H1 (cell line): ENCODE measurements at regions not wholly inside any gene's neighbourhood (a gene's known extent, or its start where the extent isn't known, plus 50 kb on each side); places are given as distances from the start of the nearest gene placed in this dataset.

Experiments
- CTCF ChIA-PET: fragments of 300-600 bp; sonication (Branson Sonifier 250); formaldehyde crosslinking; loops from one replicate; lab custom pipeline; 2021; ENCODE audit not compliant: partially characterized antibody; lab: Charles Lee
- POLR2A ChIA-PET: fragments of 300-600 bp; sonication (Branson Sonifier 250); formaldehyde crosslinking; loops from one replicate; lab custom pipeline; 2021; ENCODE audit warnings: inconsistent platforms; ENCODE audit not compliant: partially characterized antibody; lab: Charles Lee
- DNase-seq, 2 experiments: peaks; one replicate each; pipeline versions ENCODE4 v3.0.0 to v3.0.0-alpha.2; 2010 to 2022; ENCODE audit warnings: low spot score in 2 of 2, low read depth in 1 of 2, mixed read lengths in 1 of 2
- FAIRE-seq: peaks from 2 replicates; lab custom pipeline; 2011; peaks lifted over from hg19 to GRCh38; lab: Jason Lieb, UNC
- H2AFZ ChIP-seq: 2 replicates; pipeline ENCODE4 v1.8.1; 2012; ENCODE audit warnings: low read length, inconsistent platforms
- H2AK5ac ChIP-seq: 2 replicates; pipeline ENCODE4 v1.6.1; 2013; ENCODE audit warnings: low read depth, low read length
- H2BK120ac ChIP-seq: replicated peaks from 2 replicates; pipeline ENCODE3; 2013; ENCODE audit warnings: low read depth, low read length, inconsistent platforms
- H2BK12ac ChIP-seq: 2 replicates; pipeline ENCODE4 v1.6.1; 2013; ENCODE audit warnings: low read depth, low read length
- H2BK15ac ChIP-seq: 2 replicates; pipeline ENCODE4 v1.6.1; 2013; ENCODE audit warnings: low read length
- H2BK20ac ChIP-seq: 2 replicates; pipeline ENCODE4 v1.6.1; 2013; ENCODE audit warnings: low read length
- H2BK5ac ChIP-seq: 2 replicates; pipeline ENCODE4 v1.6.1; 2013; ENCODE audit warnings: low read depth, low read length
- H3K14ac ChIP-seq: 2 replicates; pipeline ENCODE4 v1.6.1; 2013; ENCODE audit warnings: inconsistent platforms; ENCODE audit not compliant: insufficient read length
- H3K18ac ChIP-seq: 2 replicates; pipeline ENCODE4 v1.6.1; 2013; ENCODE audit warnings: low read length; ENCODE audit errors: extremely low read depth
- H3K23ac ChIP-seq: 2 replicates; pipeline ENCODE4 v1.6.1; 2013; ENCODE audit warnings: inconsistent platforms; ENCODE audit not compliant: insufficient read length
- H3K23me2 ChIP-seq: 2 replicates; pipeline ENCODE4 v1.6.1; 2013; ENCODE audit warnings: low read depth, low read length
- H3K27ac ChIP-seq: 2 replicates; pipeline ENCODE4 v1.6.1; 2011; ENCODE audit warnings: low read depth, low read length, inconsistent platforms
- H3K27me3 ChIP-seq, 4 experiments: replicated peaks in 1 of 4; 1 replicate in 1 of 4; 2 replicates in 3 of 4; pipeline versions ENCODE4 v1.6.1 to v1.8.1; 2011 to 2013; ENCODE audit warnings: low read length in 3 of 4, mild to moderate bottlenecking in 3 of 4, inconsistent platforms in 2 of 4, mixed read lengths in 2 of 4, moderate library complexity in 1 of 4; ENCODE audit not compliant: control insufficient read depth in 3 of 4, insufficient read depth in 3 of 4; ENCODE audit errors: extremely low read depth in 1 of 4
- H3K36me3 ChIP-seq, 4 experiments: 2 replicates each; pipeline versions ENCODE4 v1.6.1 to v1.8.1; 2011 to 2013; ENCODE audit warnings: mild to moderate bottlenecking in 4 of 4, low read length in 3 of 4, moderate library complexity in 2 of 4, control low read depth in 1 of 4, inconsistent platforms in 1 of 4; ENCODE audit not compliant: insufficient read depth in 4 of 4, control insufficient read depth in 2 of 4
- H3K4ac ChIP-seq: replicated peaks from 2 replicates; pipeline ENCODE3; 2013; ENCODE audit warnings: low read length, low read depth, mixed read lengths, inconsistent platforms; ENCODE audit not compliant: insufficient read length
- H3K4me1 ChIP-seq, 4 experiments: replicated peaks in 1 of 4; 1 replicate in 1 of 4; 2 replicates in 3 of 4; pipeline versions ENCODE4 v1.6.1 to v1.8.1; 2011 to 2013; ENCODE audit warnings: low read length in 3 of 4, inconsistent platforms in 2 of 4, mixed read lengths in 1 of 4; ENCODE audit not compliant: insufficient read depth in 4 of 4, control insufficient read depth in 3 of 4
- H3K4me2 ChIP-seq, 2 experiments: 2 replicates each; pipeline versions ENCODE4 v1.6.1 to v1.8.1; 2011 to 2013; ENCODE audit warnings: low read depth in 2 of 2, low read length in 2 of 2, control low read depth in 1 of 2, inconsistent platforms in 1 of 2, mild to moderate bottlenecking in 1 of 2; ENCODE audit not compliant: insufficient read depth in 1 of 2
- H3K4me3 ChIP-seq, 4 experiments: fragments of 200-600, 300-600 bp in 1 of 4; sonication (generic), shearing (Covaris generic), sonication (Bioruptor Twin) in 1 of 4; 2 replicates each; pipeline versions ENCODE4 v1.5.1 to v1.8.1; 2011 to 2016; ENCODE audit warnings: low read length in 4 of 4, low read depth in 3 of 4, control low read depth in 2 of 4, inconsistent platforms in 2 of 4, mild to moderate bottlenecking in 2 of 4, mixed read lengths in 1 of 4, moderate library complexity in 1 of 4; ENCODE audit not compliant: insufficient read depth in 2 of 4; ENCODE audit errors: extremely low read depth in 1 of 4
- H3K56ac ChIP-seq: replicated peaks from 2 replicates; pipeline ENCODE3; 2013; ENCODE audit warnings: low read depth, mild to moderate bottlenecking, mixed read lengths, low read length, inconsistent platforms; ENCODE audit not compliant: insufficient read length
- H3K79me1 ChIP-seq: 2 replicates; pipeline ENCODE4 v1.6.1; 2013; ENCODE audit warnings: low read depth, low read length, control low read depth
- H3K79me2 ChIP-seq, 2 experiments: 2 replicates each; pipeline versions ENCODE4 v1.6.1 to v1.8.1; 2012 to 2013; ENCODE audit warnings: low read length in 2 of 2, mild to moderate bottlenecking in 2 of 2, inconsistent platforms in 1 of 2; ENCODE audit not compliant: insufficient read depth in 2 of 2, control insufficient read depth in 1 of 2
- H3K9ac ChIP-seq, 4 experiments: replicated peaks in 1 of 4; 1 replicate in 1 of 4; 2 replicates in 3 of 4; pipeline versions ENCODE4 v1.6.1 to v1.8.1; 2011 to 2013; ENCODE audit warnings: low read depth in 3 of 4, low read length in 3 of 4, control low read depth in 2 of 4, mild to moderate bottlenecking in 2 of 4, moderate library complexity in 2 of 4, inconsistent platforms in 1 of 4; ENCODE audit errors: extremely low read depth in 1 of 4
- H3K9me3 ChIP-seq, 2 experiments: 2 replicates each; pipeline versions ENCODE4 v1.6.1 to v1.8.1; 2012 to 2013; ENCODE audit warnings: mild to moderate bottlenecking in 2 of 2, moderate library complexity in 2 of 2, control low read depth in 1 of 2, inconsistent platforms in 1 of 2, low read depth in 1 of 2, low read length in 1 of 2, mixed read lengths in 1 of 2; ENCODE audit not compliant: insufficient read depth in 2 of 2
- H4K20me1 ChIP-seq, 2 experiments: replicated peaks in 1 of 2; 2 replicates each; pipeline versions ENCODE3 to v1.8.1; 2011 to 2013; ENCODE audit warnings: inconsistent platforms in 2 of 2, low read length in 2 of 2, mild to moderate bottlenecking in 1 of 2; ENCODE audit not compliant: insufficient read depth in 2 of 2, control insufficient read depth in 1 of 2
- H4K5ac ChIP-seq: 2 replicates; pipeline ENCODE4 v1.6.1; 2013; ENCODE audit warnings: low read length, low read depth, mixed read lengths, inconsistent platforms; ENCODE audit not compliant: insufficient read length
- H4K8ac ChIP-seq: 2 replicates; pipeline ENCODE4 v1.8.0; 2013; ENCODE audit warnings: mild to moderate bottlenecking, moderate library complexity, low read length, inconsistent platforms; ENCODE audit not compliant: insufficient read depth; ENCODE audit errors: extremely low read depth
- H4K91ac ChIP-seq: replicated peaks from 2 replicates; pipeline ENCODE3; 2013; ENCODE audit warnings: low read length, mixed read lengths, inconsistent platforms; ENCODE audit not compliant: insufficient read length
- ASH2L ChIP-seq: fragments of 200-600, 300-600 bp; sonication (generic); IDR thresholded peaks from one replicate; pipeline ENCODE4 v1.7.1; 2017; ENCODE audit warnings: low read length
- ATF3 ChIP-seq: IDR thresholded peaks from 2 replicates; pipeline ENCODE4 v1.6.1; 2011; ENCODE audit warnings: low read depth, mild to moderate bottlenecking, low read length; ENCODE audit not compliant: insufficient read depth
- BCL11A ChIP-seq, 2 experiments: IDR thresholded peaks; one replicate each; pipeline ENCODE4 v1.6.1; 2011; ENCODE audit warnings: low read depth in 2 of 2, low read length in 2 of 2, mild to moderate bottlenecking in 2 of 2
- CBX5 ChIP-seq: fragments of 300-800, 300-1000 bp; sonication (generic); IDR thresholded peaks from 2 replicates; pipeline ENCODE4 v1.7.1; 2016; ENCODE audit warnings: antibody characterized with exemption, low read length, low read depth
- EP300 ChIP-seq, 2 experiments: IDR thresholded peaks; 1 replicate in 1 of 2; 2 replicates in 1 of 2; pipeline ENCODE4 v1.6.1; 2011 to 2012; ENCODE audit warnings: low read depth in 2 of 2, low read length in 2 of 2, mild to moderate bottlenecking in 2 of 2, borderline replicate concordance in 1 of 2, inconsistent platforms in 1 of 2, moderate library complexity in 1 of 2
- GTF2F1 ChIP-seq: IDR thresholded peaks from 2 replicates; pipeline ENCODE4 v1.6.1; 2012; ENCODE audit warnings: low read depth, low read length, improper control_type of control experiment, borderline replicate concordance
- HDAC2 ChIP-seq, 2 experiments: fragments of 300-600 bp in 1 of 2; sonication (generic) in 1 of 2; IDR thresholded peaks; 2 replicates each; pipeline ENCODE4 v1.6.1; 2011 to 2012; ENCODE audit warnings: low read depth in 2 of 2, low read length in 2 of 2, mild to moderate bottlenecking in 2 of 2, moderate library complexity in 2 of 2, borderline replicate concordance in 1 of 2, inconsistent platforms in 1 of 2
- POLR2A ChIP-seq, 2 experiments: IDR thresholded peaks; 1 replicate in 1 of 2; 2 replicates in 1 of 2; pipeline ENCODE4 v1.6.1; 2011; ENCODE audit warnings: low read depth in 2 of 2, low read length in 2 of 2, mild to moderate bottlenecking in 2 of 2; ENCODE audit errors: control extremely low read depth in 1 of 2
- RFX5 ChIP-seq: IDR thresholded peaks from 2 replicates; pipeline ENCODE4 v1.6.1; 2011; ENCODE audit warnings: low read depth, low read length, improper control_type of control experiment, borderline replicate concordance
- SIN3A ChIP-seq, 2 experiments: IDR thresholded peaks in 1 of 2; conservative IDR thresholded peaks in 1 of 2; 2 replicates each; pipeline ENCODE4 v1.6.1; 2011 to 2012; ENCODE audit warnings: low read length in 2 of 2, improper control_type of control experiment in 1 of 2, low read depth in 1 of 2, mild to moderate bottlenecking in 1 of 2
- SRF ChIP-seq: IDR thresholded peaks from 2 replicates; pipeline ENCODE4 v1.6.1; 2011; ENCODE audit warnings: mild to moderate bottlenecking, low read depth, low read length, moderate library complexity
- TBP ChIP-seq: IDR thresholded peaks from 2 replicates; pipeline ENCODE4 v1.6.1; 2011; ENCODE audit warnings: low read depth, low read length, improper control_type of control experiment
- YY1 ChIP-seq: IDR thresholded peaks from 2 replicates; pipeline ENCODE4 v1.6.1; 2011; ENCODE audit warnings: low read depth, mild to moderate bottlenecking, low read length
- ZNF274 ChIP-seq: IDR thresholded peaks from 2 replicates; pipeline ENCODE4 v1.7.0; 2012; ENCODE audit warnings: low read length, borderline replicate concordance; ENCODE audit errors: extremely low read depth
- WGBS, 2 experiments: shearing (Covaris generic) in 1 of 2; methylation state at CpG; one replicate each; pipeline versions ENCODE4 v1.1.6 to v1.1.7; 2013 to 2015; ENCODE audit warnings: low lambda C conversion rate in 2 of 2, mixed read lengths in 2 of 2, inconsistent platforms in 1 of 2, low coverage in 1 of 2, missing lambda C conversion rate in 1 of 2; ENCODE audit not compliant: insufficient replicate concordance in 2 of 2, insufficient coverage in 1 of 2, insufficient read length in 1 of 2; ENCODE audit errors: extremely low coverage in 1 of 2, missing lambda C conversion rate in 1 of 2; 5-methylcytosine and 5-hydroxymethylcytosine counted together

GRCh38 chr12:71007020-71007419, 86.5 kb upstream of the PTPRR start:
- Histone ChIP-seq H3K36me3 (no peaks in the 10 kb centered on the region), H3K4me3 (no peak overlapping the region), H2BK12ac (no peak overlapping the region), H2AK5ac (no peak overlapping the region), H3K23me2 (no peaks in the 10 kb centered on the region), H2BK120ac (no peak overlapping the region), H3K14ac (no peak overlapping the region), H3K4ac (no peak overlapping the region), H3K79me1 (no peaks in the 10 kb centered on the region), H3K9me3 (no peaks in the 10 kb centered on the region), H4K20me1 (no peaks in the 10 kb centered on the region), H3K9ac (no peak overlapping the region), H2BK15ac (no peak overlapping the region), H3K4me2 (no peak overlapping the region), H3K56ac (no peak overlapping the region), H3K79me2 (no peaks in the 10 kb centered on the region), H3K27me3 (no peaks in the 10 kb centered on the region), H2AFZ (no peak overlapping the region), H3K27ac (no peak overlapping the region), H2BK5ac (no peak overlapping the region), H3K18ac (no peak overlapping the region), H4K5ac (no peak overlapping the region), H4K8ac (no peak overlapping the region), H3K23ac (no peak overlapping the region), H2BK20ac (no peak overlapping the region), H3K4me1 (no peaks in the 10 kb centered on the region), H4K91ac (no peak overlapping the region)
- FAIRE-seq (no peak), DNase-seq (no peak)
- POLR2A ChIA-PET, result no interaction called here
- CTCF ChIA-PET, result interaction anchor here (0.6 to 2.0 kb wide), 4 partner anchors 8 to 381 kb away, joined by 3 to 8 read pairs (median 6); no protein-coding TSS in a partner anchor
- 95% methylated on average over 3 of the region's 3 CpGs; no CpG with 5 or more reads in 1 of the 2 experiments for WGBS, 2 experiments
- TF ChIP-seq GTF2F1, result no peak
- TF ChIP-seq SRF, result no peak
- TF ChIP-seq CBX5, result no peak
- TF ChIP-seq EP300 (IDR thresholded peaks at IDR 0.05; ENCODE audit: borderline replicate concordance in 1 of 2, low read depth in 2 of 2, low read length in 2 of 2), result no peak
- TF ChIP-seq POLR2A (IDR thresholded peaks at IDR 0.05; ENCODE audit: control extremely low read depth in 1 of 2, low read depth in 2 of 2, low read length in 2 of 2), result no peak
- no peak for TF ChIP-seq SIN3A (conservative IDR thresholded peaks at IDR 0.05 in 1 of 2, IDR thresholded peaks at IDR 0.05 in 1 of 2; ENCODE audit: low read depth in 1 of 2, low read length in 2 of 2)
- no peak for TF ChIP-seq RFX5
- TF ChIP-seq ASH2L, result no peak
- no peak for TF ChIP-seq YY1
- TF ChIP-seq HDAC2 (IDR thresholded peaks at IDR 0.05; ENCODE audit: borderline replicate concordance in 1 of 2, low read depth in 2 of 2, low read length in 2 of 2), result no peak
- no peak for TF ChIP-seq ATF3
- no peak for TF ChIP-seq BCL11A (IDR thresholded peaks at IDR 0.05; ENCODE audit: low read depth in 2 of 2, low read length in 2 of 2)
- TF ChIP-seq ZNF274, result no peak
- no peak for TF ChIP-seq TBP
